Heart right ventricle (tissue), 16 donors: ENCODE measurements at regions not wholly inside any gene's neighbourhood (a gene's known extent, or its start where the extent isn't known, plus 50 kb on each side); places are given as distances from the start of the nearest gene placed in this dataset.

ENCODE experiments used
- ATAC-seq, 8 donors: fragments of 200-7000 bp; cut with Tn5 transposase; one replicate each; pipeline ENCODE4 v1.9.1; 2020; ENCODE audit warnings: mild to moderate bottlenecking in 8 of 8, moderate library complexity in 8 of 8, moderate number of reproducible peaks in 1 of 8
- DNase-seq, 2 donors: peaks; one replicate each; pipeline ENCODE4 v3.0.0-alpha.2; 2020
- H3K27ac ChIP-seq, 10 donors: fragments of 200-600 bp; sonication (generic) in 2 of 10; one replicate each; pipeline versions ENCODE4 v1.5.0 to v1.8.0; 2020 to 2022; ENCODE audit warnings: mild to moderate bottlenecking in 3 of 10
- H3K27me3 ChIP-seq, 7 donors: fragments of 200-600 bp; one replicate each; pipeline ENCODE4 v1.8.0; 2021 to 2022; ENCODE audit warnings: mild to moderate bottlenecking in 2 of 7
- H3K36me3 ChIP-seq, 9 donors: fragments of 200-600 bp; sonication (generic) in 1 of 9; one replicate each; pipeline versions ENCODE4 v1.5.0 to v1.8.0; 2020 to 2022; ENCODE audit warnings: mild to moderate bottlenecking in 2 of 9
- H3K4me1 ChIP-seq, 9 donors: fragments of 200-600 bp; sonication (generic) in 1 of 9; one replicate each; pipeline versions ENCODE4 v1.5.0 to v1.8.0; 2020 to 2022; ENCODE audit warnings: mild to moderate bottlenecking in 4 of 9
- H3K4me3 ChIP-seq, 10 donors: fragments of 200-600 bp; sonication (generic) in 2 of 10; one replicate each; pipeline versions ENCODE4 v1.5.0 to v1.8.0; 2020 to 2022; ENCODE audit warnings: mild to moderate bottlenecking in 7 of 10, moderate library complexity in 2 of 10
- H3K9me3 ChIP-seq, 11 donors: fragments of 200-600 bp in 10 of 11; sonication (generic) in 2 of 11; one replicate each; pipeline versions ENCODE4 v1.5.0 to v1.8.0; 2013 to 2022; ENCODE audit warnings: mild to moderate bottlenecking in 2 of 11, control low read depth in 1 of 11, moderate library complexity in 1 of 11
- WGBS, 2 donors: extraction: QIAGEN DNeasy Blood & Tissue Kit; methylation state at CpG; one replicate each; pipeline ENCODE4 v1.1.7; 2013; ENCODE audit warnings: inconsistent platforms in 1 of 2; 5-methylcytosine and 5-hydroxymethylcytosine counted together
- intact Hi-C, 10 donors: fragments of 100-400 bp; cut with DNase I; formaldehyde crosslinking; loops; one replicate each; pipeline versions ENCODE4 v1.11.1 to v1.14.2; 2022
- TF ChIP-seq, protein P1 (sequence below), 9 donors: fragments of 200-600 bp; sonication (generic) in 2 of 9; IDR thresholded peaks; one replicate each; pipeline versions ENCODE4 v1.5.0 to v1.8.0; 2021 to 2022; ENCODE audit warnings: antibody characterized with exemption in 9 of 9, mild to moderate bottlenecking in 5 of 9, moderate library complexity in 1 of 9
- donor health status: Arrhythmogenic right ventricular cardiomyopathy.
- donor health status: ischemic (EF 13 %, LVEDD 7.1; RV severe dilation, severe dysfunction).
- donor health status: healthy with polysubstance abuse.
- donor health status: DM: no; HTN: yes; CAD: no.
- donor health status: DM: no; HTN: no; CAD: no.
- donor health status: ischemic (EF 25% LVEDD 6.9; RV normal size, moderate dysfunction).
- donor health status: ischemic (EF 25% LVEDD 5.7; RV mildly dilated, moderate dysfunction).
- donor health status: healthy.
- donor health status: DM: yes; HTN: yes; CAD: no.
- donor health status: Ischemic cardiomyopathy.
- donor health status: ischemic (EF 35%, LVEDD 5.7; RV mildly dilated, moderate dysfunction).
- donor health status: nonischemic (EF 11% LVEDD 7.7; RV severe dilation, severe dysfunction).
- donor health status: DM: yes; HTN: yes; CAD: no.
- donor health status: PGD.
- donor health status: ischemic (EF 29% LVEDD 5.4; RV normal size, mild dysfunction).
- donor health status: nonischemic (EF 23%, LVEDD 6.1; RV moderate dilation, normal function).

- peak in 2 of 8 donors; percentile 31 to 37 for ATAC-seq
- 31 to 33% methylated on average over 14 of the region's 14 CpGs for WGBS, 2 donors
Measured at GRCh38 chr10:111756217-111757061, 427.1 kb downstream of the GPAM start.

GRCh38 chr10:111758593-111758992 is 425.0 kb downstream of the GPAM start:
- TF ChIP-seq, protein P1, sequence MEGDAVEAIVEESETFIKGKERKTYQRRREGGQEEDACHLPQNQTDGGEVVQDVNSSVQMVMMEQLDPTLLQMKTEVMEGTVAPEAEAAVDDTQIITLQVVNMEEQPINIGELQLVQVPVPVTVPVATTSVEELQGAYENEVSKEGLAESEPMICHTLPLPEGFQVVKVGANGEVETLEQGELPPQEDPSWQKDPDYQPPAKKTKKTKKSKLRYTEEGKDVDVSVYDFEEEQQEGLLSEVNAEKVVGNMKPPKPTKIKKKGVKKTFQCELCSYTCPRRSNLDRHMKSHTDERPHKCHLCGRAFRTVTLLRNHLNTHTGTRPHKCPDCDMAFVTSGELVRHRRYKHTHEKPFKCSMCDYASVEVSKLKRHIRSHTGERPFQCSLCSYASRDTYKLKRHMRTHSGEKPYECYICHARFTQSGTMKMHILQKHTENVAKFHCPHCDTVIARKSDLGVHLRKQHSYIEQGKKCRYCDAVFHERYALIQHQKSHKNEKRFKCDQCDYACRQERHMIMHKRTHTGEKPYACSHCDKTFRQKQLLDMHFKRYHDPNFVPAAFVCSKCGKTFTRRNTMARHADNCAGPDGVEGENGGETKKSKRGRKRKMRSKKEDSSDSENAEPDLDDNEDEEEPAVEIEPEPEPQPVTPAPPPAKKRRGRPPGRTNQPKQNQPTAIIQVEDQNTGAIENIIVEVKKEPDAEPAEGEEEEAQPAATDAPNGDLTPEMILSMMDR (IDR thresholded peaks at IDR 0.05), result no peak
- Histone ChIP-seq H3K4me3 (no peak overlapping the region), H3K27me3 (peaks cover 0 to 9% (median 0%) of the 10 kb centered on the region in 7 donors), H3K4me1 (no peaks in the 10 kb centered on the region), H3K9me3 (no peaks in the 10 kb centered on the region), H3K27ac (no peak overlapping the region), H3K36me3 (no peaks in the 10 kb centered on the region)
- ATAC-seq (no peak), DNase-seq (no peak)
- intact Hi-C loops, result loop anchor here in 6 of 10 donors (5.0 to 10.0 kb wide), 5 partner anchors 376 to 559 kb away; no protein-coding TSS in a partner anchor
- WGBS, 2 donors, result 73 to 74% methylated on average over 3 of the region's 3 CpGs

More at GRCh38 chr10:111756217-111757061, 427.1 kb downstream of the GPAM start:
- TF ChIP-seq, protein P1 (IDR thresholded peaks at IDR 0.05), result peak in 8 of 9 donors; percentile 9 to 57 (median 48)
- Histone ChIP-seq H3K27ac (no peak overlapping the region), H3K4me1 (no peaks in the 10 kb centered on the region), H3K27me3 (peaks cover 0 to 6% (median 0%) of the 10 kb centered on the region in 7 donors), H3K4me3 (no peak overlapping the region), H3K9me3 (peaks cover 0 to 7% (median 0%) of the 10 kb centered on the region in 11 donors), H3K36me3 (no peaks in the 10 kb centered on the region)
- DNase-seq, result peak in 1 of 2 donors; percentile 8
- intact Hi-C loops, result loop anchor here in 7 of 10 donors (2.0 to 10.0 kb wide), 6 partner anchors 378 to 561 kb away; no protein-coding TSS in a partner anchor

- TF ChIP-seq, protein P1 (IDR thresholded peaks at IDR 0.05), result no peak
- intact Hi-C loops, result no loop called here
Measured at GRCh38 chr10:111762114-111762513, 421.5 kb downstream of the GPAM start.

GRCh38 chr10:111765216-111765615 is 418.3 kb downstream of the GPAM start:
- no peak overlapping the region for H3K27ac ChIP-seq
- peaks cover 0 to 9% (median 0%) of the 10 kb centered on the region in 7 donors for H3K27me3 ChIP-seq
- no peak overlapping the region for H3K4me3 ChIP-seq
- no peaks in the 10 kb centered on the region for H3K36me3 ChIP-seq
- H3K9me3 ChIP-seq, result peaks cover 0 to 15% (median 0%) of the 10 kb centered on the region in 11 donors
- WGBS, 2 donors, result 54 to 62% methylated on average over 2 of the region's 2 CpGs
- no peaks in the 10 kb centered on the region for H3K4me1 ChIP-seq
- intact Hi-C loops, result no loop called here
- DNase-seq (no peak), ATAC-seq (no peak)
- TF ChIP-seq, protein P1 (IDR thresholded peaks at IDR 0.05), result no peak

More at GRCh38 chr10:111762114-111762513, 421.5 kb downstream of the GPAM start:
- WGBS, 2 donors, result 80 to 86% methylated on average over 4 of the region's 4 CpGs
- Histone ChIP-seq H3K27ac (no peak overlapping the region), H3K4me3 (no peak overlapping the region), H3K4me1 (no peaks in the 10 kb centered on the region), H3K36me3 (no peaks in the 10 kb centered on the region), H3K9me3 (no peaks in the 10 kb centered on the region), H3K27me3 (peaks cover 0 to 9% (median 0%) of the 10 kb centered on the region in 7 donors)
- DNase-seq (no peak), ATAC-seq (no peak)
